H1 (cell line): ENCODE measurements at regions not wholly inside any gene's neighbourhood (a gene's known extent, or its start where the extent isn't known, plus 50 kb on each side); places are given as distances from the start of the nearest gene placed in this dataset.

Source experiments
- CTCF ChIA-PET: fragments of 300-600 bp; sonication (Branson Sonifier 250); formaldehyde crosslinking; loops from one replicate; lab custom pipeline; 2021; ENCODE audit not compliant: partially characterized antibody; lab: Charles Lee
- POLR2A ChIA-PET: fragments of 300-600 bp; sonication (Branson Sonifier 250); formaldehyde crosslinking; loops from one replicate; lab custom pipeline; 2021; ENCODE audit warnings: inconsistent platforms; ENCODE audit not compliant: partially characterized antibody; lab: Charles Lee
- DNase-seq, 2 experiments: peaks; one replicate each; pipeline versions ENCODE4 v3.0.0 to v3.0.0-alpha.2; 2010 to 2022; ENCODE audit warnings: low spot score in 2 of 2, low read depth in 1 of 2, mixed read lengths in 1 of 2
- FAIRE-seq: peaks from 2 replicates; lab custom pipeline; 2011; peaks lifted over from hg19 to GRCh38; lab: Jason Lieb, UNC
- H2AFZ ChIP-seq: 2 replicates; pipeline ENCODE4 v1.8.1; 2012; ENCODE audit warnings: low read length, inconsistent platforms
- H2AK5ac ChIP-seq: 2 replicates; pipeline ENCODE4 v1.6.1; 2013; ENCODE audit warnings: low read depth, low read length
- H2BK120ac ChIP-seq: replicated peaks from 2 replicates; pipeline ENCODE3; 2013; ENCODE audit warnings: low read depth, low read length, inconsistent platforms
- H2BK12ac ChIP-seq: 2 replicates; pipeline ENCODE4 v1.6.1; 2013; ENCODE audit warnings: low read depth, low read length
- H2BK15ac ChIP-seq: 2 replicates; pipeline ENCODE4 v1.6.1; 2013; ENCODE audit warnings: low read length
- H2BK20ac ChIP-seq: 2 replicates; pipeline ENCODE4 v1.6.1; 2013; ENCODE audit warnings: low read length
- H2BK5ac ChIP-seq: 2 replicates; pipeline ENCODE4 v1.6.1; 2013; ENCODE audit warnings: low read depth, low read length
- H3K14ac ChIP-seq: 2 replicates; pipeline ENCODE4 v1.6.1; 2013; ENCODE audit warnings: inconsistent platforms; ENCODE audit not compliant: insufficient read length
- H3K18ac ChIP-seq: 2 replicates; pipeline ENCODE4 v1.6.1; 2013; ENCODE audit warnings: low read length; ENCODE audit errors: extremely low read depth
- H3K23ac ChIP-seq: 2 replicates; pipeline ENCODE4 v1.6.1; 2013; ENCODE audit warnings: inconsistent platforms; ENCODE audit not compliant: insufficient read length
- H3K23me2 ChIP-seq: 2 replicates; pipeline ENCODE4 v1.6.1; 2013; ENCODE audit warnings: low read depth, low read length
- H3K27ac ChIP-seq: 2 replicates; pipeline ENCODE4 v1.6.1; 2011; ENCODE audit warnings: low read depth, low read length, inconsistent platforms
- H3K27me3 ChIP-seq, 4 experiments: replicated peaks in 1 of 4; 1 replicate in 1 of 4; 2 replicates in 3 of 4; pipeline versions ENCODE4 v1.6.1 to v1.8.1; 2011 to 2013; ENCODE audit warnings: low read length in 3 of 4, mild to moderate bottlenecking in 3 of 4, inconsistent platforms in 2 of 4, mixed read lengths in 2 of 4, moderate library complexity in 1 of 4; ENCODE audit not compliant: control insufficient read depth in 3 of 4, insufficient read depth in 3 of 4; ENCODE audit errors: extremely low read depth in 1 of 4
- H3K36me3 ChIP-seq, 4 experiments: 2 replicates each; pipeline versions ENCODE4 v1.6.1 to v1.8.1; 2011 to 2013; ENCODE audit warnings: mild to moderate bottlenecking in 4 of 4, low read length in 3 of 4, moderate library complexity in 2 of 4, control low read depth in 1 of 4, inconsistent platforms in 1 of 4; ENCODE audit not compliant: insufficient read depth in 4 of 4, control insufficient read depth in 2 of 4
- H3K4ac ChIP-seq: replicated peaks from 2 replicates; pipeline ENCODE3; 2013; ENCODE audit warnings: low read length, low read depth, mixed read lengths, inconsistent platforms; ENCODE audit not compliant: insufficient read length
- H3K4me1 ChIP-seq, 4 experiments: replicated peaks in 1 of 4; 1 replicate in 1 of 4; 2 replicates in 3 of 4; pipeline versions ENCODE4 v1.6.1 to v1.8.1; 2011 to 2013; ENCODE audit warnings: low read length in 3 of 4, inconsistent platforms in 2 of 4, mixed read lengths in 1 of 4; ENCODE audit not compliant: insufficient read depth in 4 of 4, control insufficient read depth in 3 of 4
- H3K4me2 ChIP-seq, 2 experiments: 2 replicates each; pipeline versions ENCODE4 v1.6.1 to v1.8.1; 2011 to 2013; ENCODE audit warnings: low read depth in 2 of 2, low read length in 2 of 2, control low read depth in 1 of 2, inconsistent platforms in 1 of 2, mild to moderate bottlenecking in 1 of 2; ENCODE audit not compliant: insufficient read depth in 1 of 2
- H3K4me3 ChIP-seq, 4 experiments: fragments of 200-600, 300-600 bp in 1 of 4; sonication (generic), shearing (Covaris generic), sonication (Bioruptor Twin) in 1 of 4; 2 replicates each; pipeline versions ENCODE4 v1.5.1 to v1.8.1; 2011 to 2016; ENCODE audit warnings: low read length in 4 of 4, low read depth in 3 of 4, control low read depth in 2 of 4, inconsistent platforms in 2 of 4, mild to moderate bottlenecking in 2 of 4, mixed read lengths in 1 of 4, moderate library complexity in 1 of 4; ENCODE audit not compliant: insufficient read depth in 2 of 4; ENCODE audit errors: extremely low read depth in 1 of 4
- H3K56ac ChIP-seq: replicated peaks from 2 replicates; pipeline ENCODE3; 2013; ENCODE audit warnings: low read depth, mild to moderate bottlenecking, mixed read lengths, low read length, inconsistent platforms; ENCODE audit not compliant: insufficient read length
- H3K79me1 ChIP-seq: 2 replicates; pipeline ENCODE4 v1.6.1; 2013; ENCODE audit warnings: low read depth, low read length, control low read depth
- H3K79me2 ChIP-seq, 2 experiments: 2 replicates each; pipeline versions ENCODE4 v1.6.1 to v1.8.1; 2012 to 2013; ENCODE audit warnings: low read length in 2 of 2, mild to moderate bottlenecking in 2 of 2, inconsistent platforms in 1 of 2; ENCODE audit not compliant: insufficient read depth in 2 of 2, control insufficient read depth in 1 of 2
- H3K9ac ChIP-seq, 4 experiments: replicated peaks in 1 of 4; 1 replicate in 1 of 4; 2 replicates in 3 of 4; pipeline versions ENCODE4 v1.6.1 to v1.8.1; 2011 to 2013; ENCODE audit warnings: low read depth in 3 of 4, low read length in 3 of 4, control low read depth in 2 of 4, mild to moderate bottlenecking in 2 of 4, moderate library complexity in 2 of 4, inconsistent platforms in 1 of 4; ENCODE audit errors: extremely low read depth in 1 of 4
- H3K9me3 ChIP-seq, 2 experiments: 2 replicates each; pipeline versions ENCODE4 v1.6.1 to v1.8.1; 2012 to 2013; ENCODE audit warnings: mild to moderate bottlenecking in 2 of 2, moderate library complexity in 2 of 2, control low read depth in 1 of 2, inconsistent platforms in 1 of 2, low read depth in 1 of 2, low read length in 1 of 2, mixed read lengths in 1 of 2; ENCODE audit not compliant: insufficient read depth in 2 of 2
- H4K20me1 ChIP-seq, 2 experiments: replicated peaks in 1 of 2; 2 replicates each; pipeline versions ENCODE3 to v1.8.1; 2011 to 2013; ENCODE audit warnings: inconsistent platforms in 2 of 2, low read length in 2 of 2, mild to moderate bottlenecking in 1 of 2; ENCODE audit not compliant: insufficient read depth in 2 of 2, control insufficient read depth in 1 of 2
- H4K5ac ChIP-seq: 2 replicates; pipeline ENCODE4 v1.6.1; 2013; ENCODE audit warnings: low read length, low read depth, mixed read lengths, inconsistent platforms; ENCODE audit not compliant: insufficient read length
- H4K8ac ChIP-seq: 2 replicates; pipeline ENCODE4 v1.8.0; 2013; ENCODE audit warnings: mild to moderate bottlenecking, moderate library complexity, low read length, inconsistent platforms; ENCODE audit not compliant: insufficient read depth; ENCODE audit errors: extremely low read depth
- H4K91ac ChIP-seq: replicated peaks from 2 replicates; pipeline ENCODE3; 2013; ENCODE audit warnings: low read length, mixed read lengths, inconsistent platforms; ENCODE audit not compliant: insufficient read length
- SRF ChIP-seq: IDR thresholded peaks from 2 replicates; pipeline ENCODE4 v1.6.1; 2011; ENCODE audit warnings: mild to moderate bottlenecking, low read depth, low read length, moderate library complexity
- YY1 ChIP-seq: IDR thresholded peaks from 2 replicates; pipeline ENCODE4 v1.6.1; 2011; ENCODE audit warnings: low read depth, mild to moderate bottlenecking, low read length
- WGBS, 2 experiments: shearing (Covaris generic) in 1 of 2; methylation state at CpG; one replicate each; pipeline versions ENCODE4 v1.1.6 to v1.1.7; 2013 to 2015; ENCODE audit warnings: low lambda C conversion rate in 2 of 2, mixed read lengths in 2 of 2, inconsistent platforms in 1 of 2, low coverage in 1 of 2, missing lambda C conversion rate in 1 of 2; ENCODE audit not compliant: insufficient replicate concordance in 2 of 2, insufficient coverage in 1 of 2, insufficient read length in 1 of 2; ENCODE audit errors: extremely low coverage in 1 of 2, missing lambda C conversion rate in 1 of 2; 5-methylcytosine and 5-hydroxymethylcytosine counted together
- TF ChIP-seq, protein P1 (sequence below): IDR thresholded peaks from 2 replicates; pipeline ENCODE4 v1.6.1; 2012; ENCODE audit warnings: low read length, inconsistent platforms
- TF ChIP-seq, protein P2 (sequence below): IDR thresholded peaks from 2 replicates; pipeline ENCODE4 v1.6.1; 2012; ENCODE audit warnings: inconsistent platforms
- TF ChIP-seq, protein P3 (sequence below): IDR thresholded peaks from 2 replicates; pipeline ENCODE4 v1.6.1; 2011; ENCODE audit warnings: low read length, improper control_type of control experiment

DNA sequence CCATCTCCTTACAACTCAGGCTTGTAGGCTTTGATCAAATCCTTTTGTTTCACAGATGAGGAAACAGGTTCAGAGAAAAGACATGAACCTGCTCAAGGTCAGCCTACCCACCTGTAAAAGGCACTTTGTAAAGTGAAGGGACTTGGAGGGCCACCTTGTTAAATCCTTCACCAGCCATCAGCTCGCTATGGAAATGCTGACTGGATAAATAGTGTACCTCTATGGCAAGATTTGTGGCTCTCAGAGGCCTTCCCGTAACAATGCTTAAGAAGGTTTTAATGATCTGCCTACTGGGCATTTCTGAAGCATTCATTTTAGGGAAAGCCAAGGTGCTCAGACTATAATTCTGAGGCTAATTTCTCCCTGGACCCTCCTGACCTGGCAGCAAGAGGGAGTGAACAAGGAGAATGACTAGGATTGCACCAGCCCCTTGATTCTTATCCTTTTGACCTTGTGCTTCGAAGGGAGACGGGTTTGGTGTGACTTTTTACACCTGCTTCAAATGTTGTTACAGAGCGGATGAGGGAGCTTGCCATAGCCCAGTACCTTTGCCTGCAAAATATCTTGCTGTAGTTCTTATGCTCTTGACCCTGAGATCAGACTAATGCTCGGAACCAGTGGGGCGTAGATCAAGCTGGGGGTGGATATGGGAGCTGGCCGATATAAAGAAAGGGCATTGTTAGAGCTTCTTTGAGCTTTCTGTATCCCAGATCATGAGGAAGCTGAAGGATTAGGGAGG is 90.9 kb upstream of the CXCR4 start:
- POLR2A ChIA-PET, result no interaction called here
- Histone ChIP-seq H3K18ac (no peak overlapping the region), H2BK20ac (no peak overlapping the region), H3K27ac (no peak overlapping the region), H4K8ac (no peak overlapping the region), H3K23ac (no peak overlapping the region), H3K9ac (no peak overlapping the region), H3K36me3 (no peaks in the 10 kb centered on the region), H3K4me1 (no peaks in the 10 kb centered on the region), H2BK15ac (no peak overlapping the region), H4K91ac (no peak overlapping the region), H3K23me2 (no peaks in the 10 kb centered on the region), H3K4me3 (no peak overlapping the region), H2AK5ac (no peak overlapping the region), H4K5ac (no peak overlapping the region), H2AFZ (no peak overlapping the region), H3K56ac (no peak overlapping the region), H2BK12ac (no peak overlapping the region), H2BK120ac (no peak overlapping the region), H3K79me1 (no peaks in the 10 kb centered on the region), H3K4me2 (no peak overlapping the region), H2BK5ac (no peak overlapping the region), H3K27me3 (no peaks in the 10 kb centered on the region), H3K4ac (no peak overlapping the region), H3K79me2 (no peaks in the 10 kb centered on the region), H4K20me1 (no peaks in the 10 kb centered on the region), H3K14ac (no peak overlapping the region), H3K9me3 (no peaks in the 10 kb centered on the region)
- 87% methylated on average over 8 of the region's 8 CpGs; no CpG with 5 or more reads in 1 of the 2 experiments for WGBS, 2 experiments
- CTCF ChIA-PET, result interaction anchor here (1.1 kb wide), 1 partner anchor 134 kb away, joined by 3 read pairs; no protein-coding TSS in a partner anchor
- TF ChIP-seq, protein P1, sequence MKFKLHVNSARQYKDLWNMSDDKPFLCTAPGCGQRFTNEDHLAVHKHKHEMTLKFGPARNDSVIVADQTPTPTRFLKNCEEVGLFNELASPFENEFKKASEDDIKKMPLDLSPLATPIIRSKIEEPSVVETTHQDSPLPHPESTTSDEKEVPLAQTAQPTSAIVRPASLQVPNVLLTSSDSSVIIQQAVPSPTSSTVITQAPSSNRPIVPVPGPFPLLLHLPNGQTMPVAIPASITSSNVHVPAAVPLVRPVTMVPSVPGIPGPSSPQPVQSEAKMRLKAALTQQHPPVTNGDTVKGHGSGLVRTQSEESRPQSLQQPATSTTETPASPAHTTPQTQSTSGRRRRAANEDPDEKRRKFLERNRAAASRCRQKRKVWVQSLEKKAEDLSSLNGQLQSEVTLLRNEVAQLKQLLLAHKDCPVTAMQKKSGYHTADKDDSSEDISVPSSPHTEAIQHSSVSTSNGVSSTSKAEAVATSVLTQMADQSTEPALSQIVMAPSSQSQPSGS, result no peak
- no peak for TF ChIP-seq YY1
- no peak for TF ChIP-seq SRF
- TF ChIP-seq, protein P2, sequence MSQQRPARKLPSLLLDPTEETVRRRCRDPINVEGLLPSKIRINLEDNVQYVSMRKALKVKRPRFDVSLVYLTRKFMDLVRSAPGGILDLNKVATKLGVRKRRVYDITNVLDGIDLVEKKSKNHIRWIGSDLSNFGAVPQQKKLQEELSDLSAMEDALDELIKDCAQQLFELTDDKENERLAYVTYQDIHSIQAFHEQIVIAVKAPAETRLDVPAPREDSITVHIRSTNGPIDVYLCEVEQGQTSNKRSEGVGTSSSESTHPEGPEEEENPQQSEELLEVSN, result peak; percentile 16; the same call in 1 of the 2 replicates
- TF ChIP-seq, protein P3, sequence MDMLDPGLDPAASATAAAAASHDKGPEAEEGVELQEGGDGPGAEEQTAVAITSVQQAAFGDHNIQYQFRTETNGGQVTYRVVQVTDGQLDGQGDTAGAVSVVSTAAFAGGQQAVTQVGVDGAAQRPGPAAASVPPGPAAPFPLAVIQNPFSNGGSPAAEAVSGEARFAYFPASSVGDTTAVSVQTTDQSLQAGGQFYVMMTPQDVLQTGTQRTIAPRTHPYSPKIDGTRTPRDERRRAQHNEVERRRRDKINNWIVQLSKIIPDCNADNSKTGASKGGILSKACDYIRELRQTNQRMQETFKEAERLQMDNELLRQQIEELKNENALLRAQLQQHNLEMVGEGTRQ, result no peak
- DNase-seq (no peak), FAIRE-seq (no peak)
